CD14-positive monocyte (primary cell): ENCODE measurements at regions not wholly inside any gene's neighbourhood (a gene's known extent, or its start where the extent isn't known, plus 50 kb on each side); places are given as distances from the start of the nearest gene placed in this dataset.
A peak's percentile ranks its signal among the peaks of the same experiment; 100 is the strongest.

Experiments
- DNase-seq, 3 donors: peaks; one replicate each; pipeline ENCODE4 v3.0.0-alpha.2; 2011 to 2022
- H2AFZ ChIP-seq: 2 replicates; pipeline ENCODE4 v1.6.0; 2012; ENCODE audit warnings: mild to moderate bottlenecking, low read depth, low read length, inconsistent platforms; ENCODE audit not compliant: insufficient read depth, poor library complexity, severe bottlenecking
- H3K27ac ChIP-seq, 2 donors: 1 replicate in 1 of 2; 2 replicates in 1 of 2; pipeline ENCODE4 v1.5.1; 2012 to 2013; ENCODE audit warnings: low read length in 2 of 2, control low read depth in 1 of 2, inconsistent platforms in 1 of 2, low read depth in 1 of 2, mild to moderate bottlenecking in 1 of 2
- H3K27me3 ChIP-seq, 2 donors: one replicate each; pipeline versions ENCODE4 v1.6.0 to v1.6.1; 2011 to 2013; ENCODE audit warnings: low read length in 2 of 2; ENCODE audit not compliant: control insufficient read depth in 2 of 2, insufficient read depth in 2 of 2
- H3K36me3 ChIP-seq, 2 donors: replicated peaks in 1 of 2; 1 replicate in 1 of 2; 2 replicates in 1 of 2; pipeline versions ENCODE4 v1.5.1 to v1.6.1; 2012 to 2013; ENCODE audit warnings: low read length in 2 of 2, control low read depth in 1 of 2, inconsistent platforms in 1 of 2, mild to moderate bottlenecking in 1 of 2; ENCODE audit not compliant: insufficient read depth in 2 of 2, control insufficient read depth in 1 of 2
- H3K4me1 ChIP-seq, 2 donors: 1 replicate in 1 of 2; 2 replicates in 1 of 2; pipeline versions ENCODE4 v1.5.1 to v1.6.1; 2012 to 2013; ENCODE audit warnings: low read length in 2 of 2, control low read depth in 1 of 2, inconsistent platforms in 1 of 2, mild to moderate bottlenecking in 1 of 2, moderate library complexity in 1 of 2; ENCODE audit not compliant: insufficient read depth in 2 of 2, control insufficient read depth in 1 of 2
- H3K4me2 ChIP-seq: replicated peaks from 2 replicates; pipeline ENCODE3; 2012; ENCODE audit warnings: low read length, moderate library complexity, mild to moderate bottlenecking; ENCODE audit not compliant: poor library complexity, severe bottlenecking; ENCODE audit errors: extremely low read depth
- H3K4me3 ChIP-seq, 3 experiments: fragments of 200-600 bp in 1 of 3; sonication (generic) in 1 of 3; replicated peaks in 1 of 3; 1 replicate in 2 of 3; 2 replicates in 1 of 3; pipeline ENCODE4 v1.5.1; 2011 to 2013; ENCODE audit warnings: low read length in 3 of 3, mild to moderate bottlenecking in 3 of 3, control low read depth in 2 of 3, low read depth in 2 of 3, inconsistent platforms in 1 of 3, moderate library complexity in 1 of 3
- H3K79me2 ChIP-seq: 2 replicates; pipeline ENCODE4 v1.6.0; 2012; ENCODE audit warnings: mild to moderate bottlenecking, control low read depth, inconsistent platforms, low read length, moderate library complexity; ENCODE audit not compliant: insufficient read depth
- H3K9ac ChIP-seq: 2 replicates; pipeline ENCODE4 v1.6.0; 2017; ENCODE audit warnings: low read length, mild to moderate bottlenecking; ENCODE audit not compliant: insufficient read depth, poor library complexity, severe bottlenecking
- H3K9me3 ChIP-seq, 2 donors: replicated peaks in 1 of 2; 1 replicate in 1 of 2; 2 replicates in 1 of 2; pipeline versions ENCODE4 v1.5.1 to v1.6.1; 2012 to 2013; ENCODE audit warnings: low read length in 2 of 2, control low read depth in 1 of 2; ENCODE audit not compliant: control insufficient read depth in 1 of 2, insufficient read depth in 1 of 2
- H4K20me1 ChIP-seq: 2 replicates; pipeline ENCODE4 v1.6.0; 2012; ENCODE audit warnings: mild to moderate bottlenecking, low read length, control low read depth, moderate library complexity; ENCODE audit not compliant: insufficient read depth
- H3K27ac Mint-ChIP-seq, 7 donors: one replicate each; pipeline ENCODE4 v1.8.0; 2020; ENCODE audit warnings: mild to moderate bottlenecking in 7 of 7, mixed read lengths in 7 of 7, moderate library complexity in 6 of 7, inconsistent platforms in 2 of 7
- H3K27me3 Mint-ChIP-seq, 3 donors: one replicate each; pipeline ENCODE4 v1.8.0; 2021 to 2022; ENCODE audit warnings: low read depth in 3 of 3, mild to moderate bottlenecking in 3 of 3, mixed read lengths in 3 of 3, moderate library complexity in 3 of 3, inconsistent platforms in 1 of 3
- H3K36me3 Mint-ChIP-seq, 2 donors: one replicate each; pipeline ENCODE4 v1.8.0; 2020; ENCODE audit warnings: mixed read lengths in 2 of 2, inconsistent platforms in 1 of 2, mild to moderate bottlenecking in 1 of 2
- H3K4me1 Mint-ChIP-seq: one replicate; pipeline ENCODE4 v1.8.0; 2020; ENCODE audit warnings: mild to moderate bottlenecking, mixed read lengths
- H3K4me3 Mint-ChIP-seq, 2 donors: one replicate each; pipeline ENCODE4 v1.8.0; 2020; ENCODE audit warnings: mild to moderate bottlenecking in 2 of 2, mixed read lengths in 2 of 2, moderate library complexity in 1 of 2
- H3K9me3 Mint-ChIP-seq, 7 donors: one replicate each; pipeline ENCODE4 v1.8.0; 2020 to 2022; ENCODE audit warnings: mixed read lengths in 7 of 7, mild to moderate bottlenecking in 6 of 7, moderate library complexity in 6 of 7, inconsistent platforms in 2 of 7
- CTCF ChIP-seq: fragments of 200-600 bp; IDR thresholded peaks from one replicate; pipeline ENCODE4 v1.8.0; 2022; ENCODE audit warnings: antibody characterized with exemption, mild to moderate bottlenecking
- WGBS: methylation state at CpG from one replicate; pipeline ENCODE4 v1.1.5; 2013; ENCODE audit warnings: missing lambda C conversion rate; ENCODE audit not compliant: insufficient coverage; 5-methylcytosine and 5-hydroxymethylcytosine counted together
- intact Hi-C, 2 donors: fragments of 100-400 bp; cut with micrococcal nuclease; formaldehyde crosslinking; loops; one replicate each; pipeline versions ENCODE4 v1.15.0 to v1.15.1; 2023

DNA sequence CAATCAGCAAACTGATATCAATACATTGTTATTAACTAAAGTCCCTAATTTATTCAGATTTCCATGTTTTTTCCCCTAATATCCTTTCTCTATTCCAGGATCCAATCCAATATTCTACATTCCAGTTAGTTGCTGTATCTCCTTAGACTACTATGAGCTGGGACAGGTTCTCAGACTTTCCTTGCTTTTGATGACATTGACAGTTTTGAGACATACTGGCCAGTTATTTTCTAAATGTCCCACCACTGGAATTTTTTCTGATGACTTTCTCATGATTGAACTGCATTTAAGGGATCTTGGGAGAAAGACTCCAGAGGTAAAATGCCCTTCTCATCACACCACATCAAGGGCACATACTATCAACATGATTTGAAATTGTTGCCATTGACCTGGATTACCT is 177.1 kb upstream of the MAF start:
- no peak overlapping the region for H3K9ac ChIP-seq
- H3K27ac ChIP-seq, result no peak overlapping the region
- DNase-seq, result no peak
- H3K4me1 ChIP-seq, result no peaks in the 10 kb centered on the region
- H3K79me2 ChIP-seq, result no peaks in the 10 kb centered on the region
- no peaks in the 10 kb centered on the region for H3K36me3 ChIP-seq
- no peak overlapping the region for H2AFZ ChIP-seq
- Mint-ChIP-seq H3K27me3 (no peaks in the 10 kb centered on the region), H3K9me3 (peaks cover 0 to 2% (median 0%) of the 10 kb centered on the region in 7 donors), H3K36me3 (no peaks in the 10 kb centered on the region), H3K4me3 (no peak overlapping the region), H3K4me1 (no peaks in the 10 kb centered on the region), H3K27ac (no peak overlapping the region)
- no peaks in the 10 kb centered on the region for H4K20me1 ChIP-seq
- no peaks in the 10 kb centered on the region for H3K9me3 ChIP-seq
- no peak overlapping the region for H3K4me2 ChIP-seq
- intact Hi-C loops, result no loop called here
- H3K4me3 ChIP-seq, result no peak overlapping the region
- TF ChIP-seq CTCF, result no peak
- H3K27me3 ChIP-seq, result no peaks in the 10 kb centered on the region

DNA sequence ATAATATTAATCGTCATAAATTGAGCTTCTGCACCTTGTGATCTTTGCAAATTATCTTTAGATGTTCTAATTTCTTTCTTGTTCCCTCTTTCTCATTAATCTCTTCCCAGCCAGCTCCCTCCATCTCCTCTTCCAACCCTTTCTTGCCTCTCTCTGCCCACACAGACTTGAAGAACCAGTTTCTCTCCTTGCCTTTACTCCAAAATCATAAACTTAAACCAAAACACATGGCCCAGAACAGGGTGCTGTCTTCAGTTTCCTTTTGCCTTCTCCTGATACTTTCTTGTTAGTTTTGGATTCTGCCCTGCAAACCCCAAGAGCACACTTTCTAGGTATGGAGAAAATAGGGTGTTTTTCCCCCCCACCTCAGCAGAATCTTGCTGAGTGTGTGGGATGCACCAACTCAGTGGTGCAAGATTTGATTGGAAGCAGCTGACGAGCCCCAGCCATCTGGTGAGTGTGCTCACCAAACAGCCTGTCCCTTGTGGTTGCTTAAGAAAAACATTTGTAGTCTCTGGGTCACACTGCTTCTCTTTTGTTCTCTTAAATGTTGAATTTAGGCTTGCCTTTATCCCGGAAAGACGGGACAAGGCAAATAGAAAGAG is 175.8 kb upstream of the MAF start:
- no peak for TF ChIP-seq CTCF
- H3K79me2 ChIP-seq, result no peaks in the 10 kb centered on the region
- H3K9me3 ChIP-seq, result no peaks in the 10 kb centered on the region
- H3K36me3 Mint-ChIP-seq, result no peaks in the 10 kb centered on the region
- no peaks in the 10 kb centered on the region for H3K36me3 ChIP-seq
- H3K27ac ChIP-seq, result no peak overlapping the region
- no peak overlapping the region for H3K4me3 Mint-ChIP-seq
- peaks cover 0 to 2% (median 0%) of the 10 kb centered on the region in 7 donors for H3K9me3 Mint-ChIP-seq
- no peak overlapping the region for H2AFZ ChIP-seq
- no peak overlapping the region for H3K9ac ChIP-seq
- H3K4me1 ChIP-seq, result no peaks in the 10 kb centered on the region
- DNase-seq, result no peak
- no peaks in the 10 kb centered on the region for H3K4me1 Mint-ChIP-seq
- no peaks in the 10 kb centered on the region for H3K27me3 Mint-ChIP-seq
- 72% methylated on average over 4 of the region's 4 CpGs for WGBS
- H3K27ac Mint-ChIP-seq, result peak overlapping the region in 1 of 7 donors; percentile 1
- no peak overlapping the region for H3K4me3 ChIP-seq
- H4K20me1 ChIP-seq, result no peaks in the 10 kb centered on the region
- H3K27me3 ChIP-seq, result no peaks in the 10 kb centered on the region
- intact Hi-C loops, result no loop called here
- H3K4me2 ChIP-seq, result no peak overlapping the region
